ENCODE measurements at regions not wholly inside any gene's neighbourhood (a gene's known extent, or its start where the extent isn't known, plus 50 kb on each side); places are given as distances from the start of the nearest gene placed in this dataset.

DNA sequence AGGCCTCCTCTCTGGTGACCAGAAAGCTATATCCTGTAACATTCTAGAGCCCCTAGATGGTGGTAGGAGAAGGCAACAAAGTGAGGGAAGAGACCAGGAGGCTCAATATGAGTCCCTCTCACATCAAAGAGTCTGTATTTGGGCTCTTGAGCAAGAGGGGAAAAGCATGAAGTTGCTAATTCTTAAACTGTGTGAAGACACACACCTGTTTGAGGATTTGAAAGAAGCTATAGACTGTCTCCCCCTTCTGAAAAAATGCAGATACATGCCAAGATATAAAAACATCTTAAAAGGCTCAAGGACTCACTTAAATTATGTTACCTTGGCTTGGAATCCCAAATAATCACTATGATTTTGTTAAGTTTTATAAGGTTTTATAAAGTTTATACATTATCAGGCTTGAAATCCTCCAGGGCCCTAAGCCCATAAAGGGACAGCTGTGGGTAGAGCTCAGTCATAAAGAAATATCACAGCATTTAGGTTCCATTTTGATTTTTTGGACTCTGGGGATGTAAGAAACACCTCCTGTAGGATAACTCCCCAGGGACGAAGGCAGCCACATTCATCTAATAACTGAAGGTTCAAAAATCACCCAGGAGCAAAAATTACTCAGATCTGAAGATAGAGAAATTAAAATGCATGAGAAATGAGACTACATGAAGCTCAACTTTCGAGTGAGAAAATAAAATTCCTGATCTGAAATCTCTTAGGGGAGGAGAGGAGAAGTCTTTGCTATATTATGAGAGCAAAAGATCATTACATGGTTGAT is 136.1 kb upstream of the LGALSL start:
- Histone ChIP-seq H3K4me1 (peaks cover 0 to 5% (median 0%) of the 10 kb centered on the region in 4 donors), H3K9me3 (no peaks in the 10 kb centered on the region), H3K4me3 (no peak overlapping the region), H3K27ac (no peak overlapping the region), H3K27me3 (no peaks in the 10 kb centered on the region), H3K36me3 (no peaks in the 10 kb centered on the region)
- in situ Hi-C loops (cut with MboI; ENCODE audit: low pct_ligation_motif_present in 1 of 4, low pct_unique_long_range_greater_than_20kb in 1 of 4, low sequenced_read_pairs in 3 of 4) (loop anchor here in 2 of 4 donors (5.0 to 25.0 kb wide), 2 partner anchors 256 to 266 kb away; no protein-coding TSS in a partner anchor), intact Hi-C loops (cut with DNase I; ENCODE audit: low total_unique reads) (no loop called here)
- WGBS, 2 donors (ENCODE audit: low coverage in 1 of 2): 84 to 100% methylated on average over 2 of the region's 2 CpGs
- TF ChIP-seq POLR2AphosphoS5 (IDR thresholded peaks at IDR 0.05) (no peak), POLR2A (IDR thresholded peaks at IDR 0.05) (no peak), EP300 (IDR thresholded peaks at IDR 0.05; ENCODE audit: low read depth) (no peak)
- TF ChIP-seq, protein P1, sequence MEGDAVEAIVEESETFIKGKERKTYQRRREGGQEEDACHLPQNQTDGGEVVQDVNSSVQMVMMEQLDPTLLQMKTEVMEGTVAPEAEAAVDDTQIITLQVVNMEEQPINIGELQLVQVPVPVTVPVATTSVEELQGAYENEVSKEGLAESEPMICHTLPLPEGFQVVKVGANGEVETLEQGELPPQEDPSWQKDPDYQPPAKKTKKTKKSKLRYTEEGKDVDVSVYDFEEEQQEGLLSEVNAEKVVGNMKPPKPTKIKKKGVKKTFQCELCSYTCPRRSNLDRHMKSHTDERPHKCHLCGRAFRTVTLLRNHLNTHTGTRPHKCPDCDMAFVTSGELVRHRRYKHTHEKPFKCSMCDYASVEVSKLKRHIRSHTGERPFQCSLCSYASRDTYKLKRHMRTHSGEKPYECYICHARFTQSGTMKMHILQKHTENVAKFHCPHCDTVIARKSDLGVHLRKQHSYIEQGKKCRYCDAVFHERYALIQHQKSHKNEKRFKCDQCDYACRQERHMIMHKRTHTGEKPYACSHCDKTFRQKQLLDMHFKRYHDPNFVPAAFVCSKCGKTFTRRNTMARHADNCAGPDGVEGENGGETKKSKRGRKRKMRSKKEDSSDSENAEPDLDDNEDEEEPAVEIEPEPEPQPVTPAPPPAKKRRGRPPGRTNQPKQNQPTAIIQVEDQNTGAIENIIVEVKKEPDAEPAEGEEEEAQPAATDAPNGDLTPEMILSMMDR (IDR thresholded peaks at IDR 0.05): no peak
- no peak for DNase-seq

DNA sequence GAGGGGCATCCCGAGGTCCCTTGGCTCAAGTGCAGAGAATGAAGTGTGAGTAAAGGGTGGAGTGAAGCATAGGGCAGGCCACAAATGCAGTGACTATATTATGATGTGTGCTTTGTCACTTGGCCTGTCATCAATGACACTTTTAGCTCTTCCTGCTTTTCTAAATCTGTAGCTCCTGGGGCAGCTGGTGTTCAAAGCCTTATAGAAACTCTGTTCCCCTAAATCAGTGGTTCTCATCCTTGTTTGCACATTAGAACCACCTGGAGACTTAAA is 135.6 kb upstream of the LGALSL start:
- H3K9me3 ChIP-seq: no peaks in the 10 kb centered on the region
- in situ Hi-C loops (cut with MboI; ENCODE audit: low pct_ligation_motif_present in 1 of 4, low pct_unique_long_range_greater_than_20kb in 1 of 4, low sequenced_read_pairs in 3 of 4) (loop anchor here in 2 of 4 donors (5.0 to 25.0 kb wide), 2 partner anchors 256 to 266 kb away; no protein-coding TSS in a partner anchor), intact Hi-C loops (cut with DNase I; ENCODE audit: low total_unique reads) (no loop called here)

DNA sequence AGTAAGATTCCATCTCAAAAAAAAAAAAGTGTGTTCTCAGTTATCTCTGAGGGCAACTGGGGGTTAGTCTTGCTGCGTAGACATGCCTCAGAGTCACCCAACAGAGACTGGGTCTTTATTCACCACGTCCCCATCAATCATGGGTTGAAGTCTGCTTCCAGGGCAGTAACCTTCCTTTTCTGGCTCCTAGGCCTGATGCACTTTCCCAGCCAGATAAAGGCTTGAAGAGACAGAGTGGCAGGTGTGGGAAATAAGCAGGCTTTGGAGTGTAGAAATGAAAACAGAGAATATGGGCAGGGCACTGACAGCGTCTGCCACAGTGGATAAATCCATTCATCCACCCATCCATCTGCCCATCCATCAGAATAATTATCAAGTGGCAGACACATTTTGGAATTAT is 134.1 kb upstream of the LGALSL start:
- DNase-seq: no peak
- TF ChIP-seq POLR2AphosphoS5 (IDR thresholded peaks at IDR 0.05): no peak
- TF ChIP-seq POLR2A (IDR thresholded peaks at IDR 0.05): no peak
- TF ChIP-seq, protein P1 (IDR thresholded peaks at IDR 0.05): no peak
- no peak for TF ChIP-seq EP300 (IDR thresholded peaks at IDR 0.05; ENCODE audit: low read depth)
- Histone ChIP-seq H3K27ac (no peak overlapping the region), H3K4me3 (no peak overlapping the region), H3K9me3 (no peaks in the 10 kb centered on the region), H3K27me3 (no peaks in the 10 kb centered on the region), H3K4me1 (no peaks in the 10 kb centered on the region), H3K36me3 (no peaks in the 10 kb centered on the region)
- 94 to 100% methylated on average over 1 to 3 of the region's 3 CpGs for WGBS, 2 donors (ENCODE audit: low coverage in 1 of 2)
- intact Hi-C loops (cut with DNase I; ENCODE audit: low total_unique reads): loop anchor here (10.0 kb wide), 1 partner anchor 165 kb away; no protein-coding TSS in a partner anchor
- in situ Hi-C loops (cut with MboI; ENCODE audit: low pct_ligation_motif_present in 1 of 4, low pct_unique_long_range_greater_than_20kb in 1 of 4, low sequenced_read_pairs in 3 of 4): loop anchor here in 3 of 4 donors (5.0 to 25.0 kb wide), 3 partner anchors 258 to 268 kb away; no protein-coding TSS in a partner anchor

More for the DNA sequence above, 135.6 kb upstream of the LGALSL start:
- 53 to 86% methylated on average over 1 of the region's 1 CpG for WGBS, 2 donors (ENCODE audit: low coverage in 1 of 2)
- TF ChIP-seq, protein P1 (IDR thresholded peaks at IDR 0.05): no peak
- TF ChIP-seq EP300 (IDR thresholded peaks at IDR 0.05; ENCODE audit: low read depth): no peak
- TF ChIP-seq POLR2A (IDR thresholded peaks at IDR 0.05): no peak
- TF ChIP-seq POLR2AphosphoS5 (IDR thresholded peaks at IDR 0.05): no peak
- H3K4me3 ChIP-seq: no peak overlapping the region
- no peaks in the 10 kb centered on the region for H3K27me3 ChIP-seq
- H3K27ac ChIP-seq: no peak overlapping the region
- no peak for DNase-seq
- peaks cover 0 to under 1% (median 0%) of the 10 kb centered on the region in 4 donors for H3K4me1 ChIP-seq
- no peaks in the 10 kb centered on the region for H3K36me3 ChIP-seq

DNA sequence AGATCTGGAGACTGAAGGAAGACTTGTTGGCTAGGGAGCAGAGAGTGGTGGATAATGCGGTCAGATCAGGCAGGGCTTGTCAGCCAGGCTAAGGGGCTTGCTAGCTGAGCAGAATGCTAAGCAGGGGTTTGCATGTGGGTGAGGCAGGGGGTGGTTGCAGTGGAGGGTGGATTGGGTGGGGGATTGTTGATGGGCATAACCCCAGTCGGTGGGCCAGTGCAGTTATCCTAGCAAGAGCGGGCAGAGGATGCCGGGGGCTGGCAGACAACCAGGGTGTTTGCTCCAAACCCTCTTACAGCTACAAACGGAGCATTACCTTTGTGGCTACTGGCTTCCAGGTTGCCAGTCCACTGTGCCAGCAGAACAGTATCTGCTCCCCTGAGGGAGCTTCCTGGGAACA is 131.5 kb upstream of the LGALSL start:
- Histone ChIP-seq H3K4me1 (peaks cover 0 to 8% (median 2%) of the 10 kb centered on the region in 4 donors), H3K9me3 (no peaks in the 10 kb centered on the region), H3K36me3 (no peaks in the 10 kb centered on the region), H3K4me3 (no peak overlapping the region), H3K27ac (no peak overlapping the region), H3K27me3 (no peaks in the 10 kb centered on the region)
- in situ Hi-C loops (cut with MboI; ENCODE audit: low pct_ligation_motif_present in 1 of 4, low pct_unique_long_range_greater_than_20kb in 1 of 4, low sequenced_read_pairs in 3 of 4): loop anchor here in 2 of 4 donors (10.0 to 25.0 kb wide), 2 partner anchors 260 to 268 kb away; no protein-coding TSS in a partner anchor
- 94 to 100% methylated on average over 2 to 5 of the region's 5 CpGs for WGBS, 2 donors (ENCODE audit: low coverage in 1 of 2)
- intact Hi-C loops (cut with DNase I; ENCODE audit: low total_unique reads): loop anchor here (10.0 kb wide), 1 partner anchor 168 kb away; no protein-coding TSS in a partner anchor
- TF ChIP-seq POLR2A (IDR thresholded peaks at IDR 0.05): no peak
- TF ChIP-seq EP300 (IDR thresholded peaks at IDR 0.05; ENCODE audit: low read depth): no peak
- TF ChIP-seq, protein P1 (IDR thresholded peaks at IDR 0.05): no peak
- no peak for TF ChIP-seq POLR2AphosphoS5 (IDR thresholded peaks at IDR 0.05)
- no peak for DNase-seq
